A673 (cell line): ENCODE measurements at regions not wholly inside any gene's neighbourhood (a gene's known extent, or its start where the extent isn't known, plus 50 kb on each side); places are given as distances from the start of the nearest gene placed in this dataset.

Source experiments
- BruUV-seq: library from RNA; stranded (reverse); fragments of 400-500 nt; replicated peaks from 2 replicates; lab custom pipeline; 2021; lab: Mats Ljungman, UMichigan
- CTCF ChIA-PET: fragments of 300-600 bp; sonication (Branson Sonifier 250); formaldehyde crosslinking; loops from one replicate; lab custom pipeline; 2022; ENCODE audit warnings: antibody characterized with exemption; lab: Charles Lee
- POLR2A ChIA-PET: fragments of 300-600 bp; sonication (Branson Sonifier 250); formaldehyde crosslinking; loops from one replicate; lab custom pipeline; 2022; ENCODE audit warnings: antibody characterized with exemption; ENCODE audit not compliant: low non-redundant PET; lab: Charles Lee
- DNase-seq: peaks from one replicate; pipeline ENCODE4 v3.0.0-alpha.2; 2015; ENCODE audit warnings: low spot score
- H3K27ac ChIP-seq: fragments of 200-600 bp; sonication (generic); 2 replicates; pipeline ENCODE4 v1.5.1; 2016; ENCODE audit warnings: mixed run types, low read depth, mild to moderate bottlenecking, mixed read lengths, antibody characterized with exemption, low read length; ENCODE audit not compliant: poor library complexity, severe bottlenecking
- H3K27me3 ChIP-seq: fragments of 200-600 bp; sonication (generic); replicated peaks from 2 replicates; pipeline ENCODE4 v1.6.1; 2017; ENCODE audit warnings: mixed run types, low read depth, mild to moderate bottlenecking, mixed read lengths, antibody characterized with exemption, low read length; ENCODE audit not compliant: insufficient read depth, poor library complexity
- H3K36me3 ChIP-seq: fragments of 200-600 bp; sonication (generic); 2 replicates; pipeline ENCODE4 v1.6.1; 2016; ENCODE audit warnings: mixed run types, mild to moderate bottlenecking, mixed read lengths, antibody characterized with exemption, low read length; ENCODE audit not compliant: insufficient read depth, poor library complexity, severe bottlenecking
- H3K4me1 ChIP-seq: fragments of 200-600 bp; sonication (generic); 2 replicates; pipeline ENCODE4 v1.6.1; 2017; ENCODE audit warnings: mixed run types, mild to moderate bottlenecking, mixed read lengths, antibody characterized with exemption, low read length; ENCODE audit not compliant: insufficient read depth, poor library complexity, severe bottlenecking
- H3K4me3 ChIP-seq: fragments of 200-600 bp; sonication (generic); 2 replicates; pipeline ENCODE4 v1.5.1; 2016; ENCODE audit warnings: low read depth, mixed run types, mild to moderate bottlenecking, mixed read lengths, low read length; ENCODE audit not compliant: poor library complexity, severe bottlenecking
- H3K9me3 ChIP-seq: fragments of 200-600 bp; sonication (generic); 2 replicates; pipeline ENCODE4 v1.6.1; 2016; ENCODE audit warnings: mixed run types, low read depth, mild to moderate bottlenecking, mixed read lengths, antibody characterized with exemption, low read length; ENCODE audit not compliant: poor library complexity, severe bottlenecking
- EZH2 ChIP-seq: fragments of 200-600 bp; sonication (generic); IDR thresholded peaks from 2 replicates; pipeline ENCODE4 v1.6.1; 2017; ENCODE audit warnings: borderline replicate concordance, low read depth, mild to moderate bottlenecking, mixed read lengths, antibody characterized with exemption, low read length; ENCODE audit not compliant: poor library complexity, severe bottlenecking
- intact Hi-C: fragments of 100-400 bp; cut with micrococcal nuclease; formaldehyde crosslinking; loops from one replicate; pipeline ENCODE4 v1.10.0; 2022; ENCODE audit not compliant: unreplicated experiment
- TF ChIP-seq, protein P1 (sequence below): fragments of 300-800, 200-600 bp; sonication (generic); conservative IDR thresholded peaks from 2 replicates; pipeline ENCODE4 v1.5.1; 2017; ENCODE audit warnings: low read depth, mild to moderate bottlenecking, antibody characterized with exemption, low read length, moderate library complexity, mixed read lengths

DNA sequence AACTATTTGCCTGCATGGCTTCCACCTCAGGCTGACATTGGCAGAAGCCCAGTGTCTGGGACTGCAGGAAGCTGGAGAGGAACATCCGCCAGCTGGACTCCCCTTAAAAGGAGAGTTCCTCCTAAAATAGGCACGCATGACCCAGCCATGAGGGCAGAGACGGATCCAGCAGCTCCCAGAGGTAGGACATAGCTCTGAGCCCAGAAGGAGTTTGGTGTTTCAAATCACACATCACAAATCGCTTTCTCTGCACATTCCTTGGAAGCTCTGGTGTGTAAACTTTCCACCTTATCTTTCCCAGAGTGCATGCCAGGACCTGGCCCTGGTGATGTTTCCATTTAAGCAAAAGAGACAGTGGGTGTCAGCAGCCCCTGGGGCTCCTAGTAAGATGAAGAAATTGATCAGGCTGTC, 231.1 kb upstream of the CDH5 start:
- ChIA-PET CTCF (no interaction called here), POLR2A (no interaction called here)
- Histone ChIP-seq H3K27ac (no peak overlapping the region), H3K9me3 (no peaks in the 10 kb centered on the region), H3K4me1 (peaks cover 6% of the 10 kb centered on the region), H3K36me3 (no peaks in the 10 kb centered on the region), H3K27me3 (no peaks in the 10 kb centered on the region), H3K4me3 (no peak overlapping the region)
- intact Hi-C loops: no loop called here
- TF ChIP-seq EZH2: no peak
- TF ChIP-seq, protein P1, sequence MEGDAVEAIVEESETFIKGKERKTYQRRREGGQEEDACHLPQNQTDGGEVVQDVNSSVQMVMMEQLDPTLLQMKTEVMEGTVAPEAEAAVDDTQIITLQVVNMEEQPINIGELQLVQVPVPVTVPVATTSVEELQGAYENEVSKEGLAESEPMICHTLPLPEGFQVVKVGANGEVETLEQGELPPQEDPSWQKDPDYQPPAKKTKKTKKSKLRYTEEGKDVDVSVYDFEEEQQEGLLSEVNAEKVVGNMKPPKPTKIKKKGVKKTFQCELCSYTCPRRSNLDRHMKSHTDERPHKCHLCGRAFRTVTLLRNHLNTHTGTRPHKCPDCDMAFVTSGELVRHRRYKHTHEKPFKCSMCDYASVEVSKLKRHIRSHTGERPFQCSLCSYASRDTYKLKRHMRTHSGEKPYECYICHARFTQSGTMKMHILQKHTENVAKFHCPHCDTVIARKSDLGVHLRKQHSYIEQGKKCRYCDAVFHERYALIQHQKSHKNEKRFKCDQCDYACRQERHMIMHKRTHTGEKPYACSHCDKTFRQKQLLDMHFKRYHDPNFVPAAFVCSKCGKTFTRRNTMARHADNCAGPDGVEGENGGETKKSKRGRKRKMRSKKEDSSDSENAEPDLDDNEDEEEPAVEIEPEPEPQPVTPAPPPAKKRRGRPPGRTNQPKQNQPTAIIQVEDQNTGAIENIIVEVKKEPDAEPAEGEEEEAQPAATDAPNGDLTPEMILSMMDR: no peak
- DNase-seq: no peak
- no TSS peak for BruUV-seq

DNA sequence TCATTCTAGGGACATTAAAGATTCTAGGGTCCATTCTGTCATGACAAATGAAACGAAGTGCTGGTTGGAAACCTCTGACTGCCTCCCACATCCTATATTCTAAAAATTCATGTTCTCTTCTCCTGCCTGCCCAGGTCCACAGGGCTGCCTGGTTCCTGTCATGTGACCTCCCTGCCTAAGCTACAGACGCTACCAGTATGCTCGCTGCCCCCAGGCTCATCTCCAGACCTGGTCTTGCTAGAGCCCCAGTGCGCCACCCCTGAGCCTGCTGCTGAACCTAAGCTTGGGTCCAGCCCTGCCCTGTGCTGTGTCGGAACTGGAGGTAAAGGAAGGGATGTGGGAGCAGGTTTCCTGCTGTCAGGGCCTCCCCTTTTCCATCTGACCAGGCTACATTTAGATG, 231.6 kb upstream of the CDH5 start:
- H3K9me3 ChIP-seq: no peaks in the 10 kb centered on the region
- no peak for TF ChIP-seq EZH2
- TF ChIP-seq, protein P1: no peak
- BruUV-seq: no TSS peak
- POLR2A ChIA-PET: no interaction called here
- DNase-seq: no peak
- no peak overlapping the region for H3K27ac ChIP-seq
- CTCF ChIA-PET: no interaction called here
- H3K27me3 ChIP-seq: no peaks in the 10 kb centered on the region
- H3K36me3 ChIP-seq: no peaks in the 10 kb centered on the region
- peaks cover 6% of the 10 kb centered on the region for H3K4me1 ChIP-seq
- intact Hi-C loops: no loop called here
- H3K4me3 ChIP-seq: no peak overlapping the region

DNA sequence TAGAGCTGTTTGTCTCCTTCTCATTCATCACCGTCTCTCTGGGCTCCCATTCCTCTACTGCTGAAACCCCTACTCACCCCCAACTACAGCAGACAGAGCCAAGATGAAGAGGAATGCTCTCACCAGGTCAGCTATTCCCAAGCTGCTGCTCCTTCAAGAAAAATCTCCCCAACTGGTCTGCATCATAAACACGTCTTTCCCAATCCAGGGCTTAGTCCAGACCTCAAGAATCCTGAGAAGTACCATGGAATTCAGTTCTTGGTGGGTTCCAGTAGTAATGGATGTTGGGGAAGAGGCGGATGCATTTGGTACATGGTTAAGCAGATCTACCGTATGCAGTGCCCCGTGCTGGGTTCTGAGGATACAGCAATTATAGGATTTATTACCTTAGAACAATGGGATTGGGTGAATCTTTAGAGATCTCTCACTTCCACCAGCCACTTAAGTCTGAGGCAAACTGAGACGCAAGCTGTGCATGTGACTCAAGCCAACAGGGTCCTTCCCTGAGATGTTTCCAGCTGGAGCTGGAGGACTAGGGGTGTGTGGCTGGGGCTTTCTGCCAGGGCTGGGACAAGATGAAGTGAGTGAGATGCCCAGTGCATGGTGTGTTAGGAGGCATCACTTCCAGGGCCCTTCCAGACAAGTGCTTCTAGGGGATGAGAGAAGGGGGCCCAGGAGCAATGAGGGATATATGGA, 232.7 kb upstream of the CDH5 start:
- H3K4me1 ChIP-seq: peaks cover 6% of the 10 kb centered on the region
- BruUV-seq: no TSS peak
- TF ChIP-seq EZH2: no peak
- TF ChIP-seq, protein P1: no peak
- peak; percentile 69 for DNase-seq
- no peak overlapping the region for H3K27ac ChIP-seq
- H3K36me3 ChIP-seq: no peaks in the 10 kb centered on the region
- H3K4me3 ChIP-seq: no peak overlapping the region
- CTCF ChIA-PET: no interaction called here
- H3K9me3 ChIP-seq: no peaks in the 10 kb centered on the region
- H3K27me3 ChIP-seq: no peaks in the 10 kb centered on the region
- intact Hi-C loops: no loop called here
- POLR2A ChIA-PET: no interaction called here
